ENCODE measurements at regions not wholly inside any gene's neighbourhood (a gene's known extent, or its start where the extent isn't known, plus 50 kb on each side); places are given as distances from the start of the nearest gene placed in this dataset.

DNA sequence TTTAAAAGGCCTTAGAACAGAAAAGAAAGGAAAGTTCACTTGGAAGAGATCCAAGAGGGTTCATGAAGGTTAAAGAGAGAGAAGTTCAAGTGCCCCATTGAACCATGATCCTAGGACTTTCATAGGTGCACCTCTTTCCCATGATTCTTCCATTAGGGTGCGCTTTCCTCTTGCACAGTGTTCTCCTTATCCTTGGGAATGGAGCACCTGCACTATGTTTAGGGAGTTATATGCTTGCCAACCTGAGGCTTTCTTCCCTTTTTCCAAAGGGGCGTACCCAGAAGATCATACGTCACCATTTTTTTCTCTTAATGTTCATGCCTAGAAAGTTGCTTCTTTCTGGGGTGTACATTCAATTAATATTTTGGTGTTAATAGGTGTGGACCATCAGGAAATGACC lies 908.0 kb upstream of the SORCS1 start:
- Mint-ChIP-seq H3K27ac (no peak overlapping the region), H3K9me3 (ENCODE audit: insufficient read depth) (no peaks in the 10 kb centered on the region), H3K27me3 (ENCODE audit: low read depth) (no peaks in the 10 kb centered on the region), H3K4me1 (ENCODE audit: low read depth) (no peaks in the 10 kb centered on the region), H3K36me3 (ENCODE audit: low read depth) (no peaks in the 10 kb centered on the region), H3K4me3 (no peak overlapping the region)
- ChIA-PET POLR2A (no interaction called here), CTCF (no interaction called here)
- no peak for ATAC-seq
- no peak for DNase-seq

DNA sequence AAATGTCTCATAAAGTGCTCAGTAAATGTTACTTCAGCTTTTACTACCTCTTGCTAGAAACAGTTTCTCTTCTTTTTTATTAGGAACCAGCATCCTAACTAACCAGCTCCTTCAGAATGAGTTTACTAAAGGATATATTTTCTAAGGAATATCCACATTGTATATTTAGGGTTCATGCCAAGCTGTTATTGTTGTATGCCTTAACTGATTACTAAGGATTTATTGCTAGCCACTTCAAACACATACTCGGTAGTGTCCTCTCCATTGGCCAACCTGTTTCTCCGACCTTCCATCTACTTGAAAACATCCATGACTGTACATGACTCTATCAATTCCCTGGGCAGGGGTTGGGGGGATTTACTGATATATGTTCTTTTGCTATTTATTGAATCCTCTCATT lies 906.3 kb upstream of the SORCS1 start:
- no peak overlapping the region for H3K4me3 Mint-ChIP-seq
- DNase-seq = no peak
- H3K4me1 Mint-ChIP-seq (ENCODE audit: low read depth) = no peaks in the 10 kb centered on the region
- H3K9me3 Mint-ChIP-seq (ENCODE audit: insufficient read depth) = peaks cover under 1% of the 10 kb centered on the region
- no peak overlapping the region for H3K27ac Mint-ChIP-seq
- H3K36me3 Mint-ChIP-seq (ENCODE audit: low read depth) = no peaks in the 10 kb centered on the region
- POLR2A ChIA-PET = no interaction called here
- CTCF ChIA-PET = no interaction called here
- no peak for ATAC-seq
- no peaks in the 10 kb centered on the region for H3K27me3 Mint-ChIP-seq (ENCODE audit: low read depth)

DNA sequence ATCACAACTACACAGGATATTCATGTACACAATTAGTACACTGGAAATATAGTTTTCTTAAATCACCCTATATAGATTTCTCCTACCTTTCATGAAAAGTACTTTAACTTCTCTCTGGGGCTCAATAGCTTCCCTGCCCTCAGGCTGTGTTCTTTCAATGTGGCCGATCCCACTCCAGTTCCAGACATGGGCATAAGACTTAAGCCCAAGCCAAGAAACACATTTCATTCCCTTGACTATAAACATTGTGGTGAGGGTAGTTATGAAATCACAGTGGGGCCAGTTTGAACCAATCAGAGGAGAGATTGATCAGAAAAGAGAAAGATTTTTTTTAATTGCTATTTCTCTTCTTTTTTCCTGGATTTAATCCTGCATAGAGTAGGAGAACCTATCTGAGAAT lies 904.6 kb upstream of the SORCS1 start:
- Mint-ChIP-seq H3K4me3 (no peak overlapping the region), H3K4me1 (ENCODE audit: low read depth) (no peaks in the 10 kb centered on the region), H3K27me3 (ENCODE audit: low read depth) (no peaks in the 10 kb centered on the region), H3K36me3 (ENCODE audit: low read depth) (no peaks in the 10 kb centered on the region), H3K9me3 (ENCODE audit: insufficient read depth) (peaks cover 9% of the 10 kb centered on the region), H3K27ac (no peak overlapping the region)
- ATAC-seq = no peak
- no peak for DNase-seq
- POLR2A ChIA-PET = no interaction called here
- CTCF ChIA-PET = no interaction called here

DNA sequence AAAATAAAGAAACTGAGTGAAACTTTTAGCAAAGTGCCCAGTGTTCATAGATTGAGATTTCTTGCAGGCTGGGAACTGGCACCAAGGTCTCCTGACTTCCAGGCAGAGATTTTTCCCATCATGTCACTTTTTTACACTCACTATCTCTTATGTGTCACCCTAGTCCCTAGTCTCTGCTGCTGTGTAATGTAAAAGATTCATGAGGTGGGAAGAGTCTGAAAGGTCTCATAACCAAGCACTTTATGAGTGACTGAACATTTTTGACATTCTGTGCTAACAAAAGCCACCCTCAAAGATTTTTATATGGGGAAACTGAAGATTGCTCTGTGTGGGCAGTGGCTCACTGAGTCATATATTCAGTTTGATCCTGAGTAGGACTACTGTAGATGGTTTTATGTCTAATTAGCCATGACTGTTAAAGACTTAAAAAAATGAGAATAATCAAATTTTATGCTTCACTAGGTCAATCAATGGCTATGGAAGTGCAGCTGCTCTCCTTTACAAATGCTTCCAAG lies 900.3 kb upstream of the SORCS1 start:
- Mint-ChIP-seq H3K36me3 (ENCODE audit: low read depth) (no peaks in the 10 kb centered on the region), H3K27ac (no peak overlapping the region), H3K4me3 (no peak overlapping the region), H3K4me1 (ENCODE audit: low read depth) (no peaks in the 10 kb centered on the region), H3K27me3 (ENCODE audit: low read depth) (no peaks in the 10 kb centered on the region), H3K9me3 (ENCODE audit: insufficient read depth) (peaks cover 16% of the 10 kb centered on the region)
- ATAC-seq (no peak), DNase-seq (no peak)
- POLR2A ChIA-PET = no interaction called here
- CTCF ChIA-PET = no interaction called here

DNA sequence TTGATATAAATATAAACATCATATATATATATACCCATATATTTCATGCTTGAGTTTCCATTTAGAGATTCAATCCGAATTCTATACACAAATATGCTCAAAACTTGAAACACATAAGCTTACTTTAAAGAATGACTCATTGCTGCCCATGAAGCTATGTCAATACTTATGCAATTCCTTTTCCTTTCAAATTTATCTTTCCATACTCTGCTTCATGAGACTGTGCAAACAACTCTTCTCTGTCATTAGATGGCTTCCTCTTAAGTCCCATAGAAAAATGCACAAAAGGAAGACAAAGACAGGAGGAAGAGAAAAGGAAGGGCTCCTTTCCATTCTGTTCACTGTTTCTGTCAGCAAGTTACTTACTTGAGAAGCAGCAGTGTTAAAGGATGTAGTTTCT lies 895.7 kb upstream of the SORCS1 start:
- Mint-ChIP-seq H3K27me3 (ENCODE audit: low read depth) (no peaks in the 10 kb centered on the region), H3K4me1 (ENCODE audit: low read depth) (no peaks in the 10 kb centered on the region), H3K27ac (no peak overlapping the region), H3K36me3 (ENCODE audit: low read depth) (no peaks in the 10 kb centered on the region), H3K4me3 (no peak overlapping the region), H3K9me3 (ENCODE audit: insufficient read depth) (peaks cover 10% of the 10 kb centered on the region)
- POLR2A ChIA-PET = interaction anchor here (0.7 kb wide), 1 partner anchor 1879 kb away, joined by 3 read pairs; no protein-coding TSS in a partner anchor
- no peak for ATAC-seq
- CTCF ChIA-PET = no interaction called here
- no peak for DNase-seq

DNA sequence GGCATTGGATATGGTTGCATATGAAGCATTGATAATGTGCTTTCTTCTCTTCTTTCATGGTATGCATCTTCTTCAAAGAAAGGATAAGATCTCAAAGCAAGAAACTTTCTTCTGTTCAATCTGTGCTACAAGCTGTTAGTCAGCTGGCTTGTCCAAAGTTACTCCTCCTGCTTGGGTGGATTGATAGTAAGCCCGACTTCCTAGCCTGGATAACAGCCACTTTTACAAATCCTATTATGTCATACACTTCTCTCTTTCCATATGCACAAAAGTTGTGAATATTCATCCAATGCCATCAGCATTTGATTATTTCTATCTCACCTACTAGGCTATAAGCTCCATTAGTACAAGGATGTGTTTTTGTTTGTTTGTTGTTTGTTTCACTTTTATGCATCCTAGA lies 891.0 kb upstream of the SORCS1 start:
- DNase-seq (no peak), ATAC-seq (no peak)
- CTCF ChIA-PET = no interaction called here
- H3K27me3 Mint-ChIP-seq (ENCODE audit: low read depth) = no peaks in the 10 kb centered on the region
- H3K4me3 Mint-ChIP-seq = no peak overlapping the region
- H3K27ac Mint-ChIP-seq = no peak overlapping the region
- H3K36me3 Mint-ChIP-seq (ENCODE audit: low read depth) = no peaks in the 10 kb centered on the region
- H3K9me3 Mint-ChIP-seq (ENCODE audit: insufficient read depth) = peaks cover 4% of the 10 kb centered on the region
- no peaks in the 10 kb centered on the region for H3K4me1 Mint-ChIP-seq (ENCODE audit: low read depth)
- POLR2A ChIA-PET = no interaction called here

DNA sequence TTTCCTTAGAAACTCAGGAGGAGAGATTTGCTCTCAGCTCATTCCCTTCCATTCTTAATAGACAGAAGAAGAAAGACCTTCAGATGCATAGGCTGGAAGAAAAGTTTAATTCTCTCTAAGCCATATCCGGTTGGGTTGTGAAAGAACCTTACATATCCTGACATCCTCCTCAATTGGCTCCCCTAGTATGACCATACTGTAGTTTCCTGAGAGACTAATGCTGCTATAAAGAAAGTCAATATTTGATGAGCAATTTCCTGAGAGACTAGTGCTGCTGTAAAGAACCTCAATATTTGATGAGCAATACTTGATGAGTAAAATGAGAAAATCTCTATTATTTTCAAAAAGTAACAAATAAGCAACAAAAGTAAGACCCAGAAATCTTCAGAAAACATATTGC lies 888.5 kb upstream of the SORCS1 start:
- H3K4me1 Mint-ChIP-seq (ENCODE audit: low read depth) = no peaks in the 10 kb centered on the region
- no peaks in the 10 kb centered on the region for H3K36me3 Mint-ChIP-seq (ENCODE audit: low read depth)
- ChIA-PET POLR2A (no interaction called here), CTCF (no interaction called here)
- no peaks in the 10 kb centered on the region for H3K27me3 Mint-ChIP-seq (ENCODE audit: low read depth)
- H3K9me3 Mint-ChIP-seq (ENCODE audit: insufficient read depth) = peaks cover 13% of the 10 kb centered on the region
- ATAC-seq (no peak), DNase-seq (no peak)
- no peak overlapping the region for H3K4me3 Mint-ChIP-seq
- no peak overlapping the region for H3K27ac Mint-ChIP-seq

DNA sequence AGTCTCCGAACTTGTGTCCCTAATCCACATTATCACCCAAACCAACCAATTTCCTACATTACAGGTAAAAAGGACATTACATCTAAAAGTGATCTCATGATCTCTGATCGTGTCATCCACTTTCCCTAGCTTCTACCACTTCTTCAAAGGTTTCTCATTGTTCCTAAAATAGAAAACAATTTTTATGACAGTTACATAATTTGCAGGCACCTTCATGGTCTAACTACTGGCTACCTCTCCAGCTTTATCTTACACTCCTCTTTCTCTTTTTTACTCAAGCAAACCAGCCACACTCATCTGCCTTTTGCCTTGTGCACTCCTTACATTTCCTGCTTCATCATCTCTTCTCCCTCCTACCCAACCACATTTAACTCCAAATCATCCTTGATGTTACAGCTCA lies 886.7 kb upstream of the SORCS1 start:
- no peak for DNase-seq
- Mint-ChIP-seq H3K9me3 (ENCODE audit: insufficient read depth) (peaks cover 15% of the 10 kb centered on the region), H3K4me1 (ENCODE audit: low read depth) (no peaks in the 10 kb centered on the region), H3K27ac (no peak overlapping the region), H3K36me3 (ENCODE audit: low read depth) (no peaks in the 10 kb centered on the region), H3K27me3 (ENCODE audit: low read depth) (no peaks in the 10 kb centered on the region), H3K4me3 (no peak overlapping the region)
- ATAC-seq = no peak
- ChIA-PET CTCF (no interaction called here), POLR2A (no interaction called here)

DNA sequence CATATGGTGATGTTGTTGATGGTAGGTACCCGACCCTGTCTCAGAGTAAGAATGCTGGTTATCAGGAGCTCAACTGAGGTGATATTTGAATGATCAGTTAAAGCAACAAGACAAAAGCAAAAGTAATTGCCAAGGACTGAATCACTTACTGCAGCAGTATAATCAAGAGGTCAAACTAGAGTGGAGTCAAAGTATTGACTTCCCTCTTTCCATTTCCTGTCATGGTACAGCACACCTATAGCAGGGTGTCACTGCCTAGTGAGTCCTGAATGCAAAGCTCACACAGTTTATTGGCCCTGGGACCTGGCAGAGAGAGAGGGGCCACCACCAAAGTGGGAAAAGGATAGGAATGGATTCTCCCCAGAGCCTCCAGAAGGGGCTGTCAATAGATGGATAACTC lies 886.1 kb upstream of the SORCS1 start:
- Mint-ChIP-seq H3K9me3 (ENCODE audit: insufficient read depth) (peaks cover 20% of the 10 kb centered on the region), H3K27me3 (ENCODE audit: low read depth) (no peaks in the 10 kb centered on the region), H3K4me1 (ENCODE audit: low read depth) (no peaks in the 10 kb centered on the region), H3K36me3 (ENCODE audit: low read depth) (no peaks in the 10 kb centered on the region), H3K27ac (no peak overlapping the region), H3K4me3 (no peak overlapping the region)
- POLR2A ChIA-PET = no interaction called here
- no peak for ATAC-seq
- CTCF ChIA-PET = interaction anchor here (0.7 kb wide), 1 partner anchor 26 kb away, joined by 3 read pairs; no protein-coding TSS in a partner anchor
- DNase-seq = no peak

DNA sequence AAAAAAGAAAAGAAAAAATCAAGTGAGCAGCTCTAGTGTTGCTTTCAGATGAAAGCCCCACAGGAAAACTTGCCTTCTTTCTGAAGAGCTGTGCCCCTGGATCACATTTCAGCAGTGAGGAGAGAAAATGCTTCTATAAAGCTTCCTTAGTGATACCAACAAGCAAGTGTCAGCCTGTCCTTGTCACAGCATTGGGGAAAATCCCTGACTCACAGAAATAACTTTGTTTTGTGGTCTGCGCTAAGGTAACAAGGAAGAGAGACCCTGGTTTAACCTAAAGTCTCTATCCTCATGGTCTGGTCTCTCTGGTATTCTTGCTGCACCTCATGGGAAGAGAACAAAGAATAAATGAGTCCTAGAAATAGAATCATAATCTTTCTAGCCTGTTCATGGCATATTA lies 885.2 kb upstream of the SORCS1 start:
- ATAC-seq (no peak), DNase-seq (no peak)
- POLR2A ChIA-PET = no interaction called here
- H3K27me3 Mint-ChIP-seq (ENCODE audit: low read depth) = no peaks in the 10 kb centered on the region
- H3K9me3 Mint-ChIP-seq (ENCODE audit: insufficient read depth) = peaks cover 20% of the 10 kb centered on the region
- H3K27ac Mint-ChIP-seq = no peak overlapping the region
- no peaks in the 10 kb centered on the region for H3K36me3 Mint-ChIP-seq (ENCODE audit: low read depth)
- CTCF ChIA-PET = no interaction called here
- no peak overlapping the region for H3K4me3 Mint-ChIP-seq
- H3K4me1 Mint-ChIP-seq (ENCODE audit: low read depth) = no peaks in the 10 kb centered on the region

DNA sequence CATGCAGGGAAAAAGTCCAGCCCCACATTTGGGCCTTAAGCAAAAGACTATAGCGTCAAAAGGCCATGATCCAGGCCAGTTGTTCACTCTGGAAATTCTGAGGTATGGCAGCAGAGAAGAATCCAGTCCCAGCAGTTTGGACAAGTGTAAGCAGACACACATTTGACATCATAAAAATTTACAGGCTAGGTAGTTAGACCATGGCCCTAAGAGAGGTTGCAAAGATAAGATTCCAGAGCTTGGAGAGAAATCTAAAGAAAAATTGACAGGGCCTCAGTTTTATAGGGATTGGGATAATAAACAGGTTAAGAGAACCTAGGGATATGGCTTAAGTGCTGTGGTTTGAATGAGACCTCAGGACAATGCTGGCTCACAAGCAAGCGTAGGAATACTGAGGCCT lies 884.4 kb upstream of the SORCS1 start:
- Mint-ChIP-seq H3K27ac (no peak overlapping the region), H3K4me1 (ENCODE audit: low read depth) (no peaks in the 10 kb centered on the region), H3K9me3 (ENCODE audit: insufficient read depth) (peaks cover 18% of the 10 kb centered on the region), H3K36me3 (ENCODE audit: low read depth) (no peaks in the 10 kb centered on the region), H3K27me3 (ENCODE audit: low read depth) (no peaks in the 10 kb centered on the region), H3K4me3 (no peak overlapping the region)
- ATAC-seq (no peak), DNase-seq (no peak)
- POLR2A ChIA-PET = no interaction called here
- CTCF ChIA-PET = no interaction called here

DNA sequence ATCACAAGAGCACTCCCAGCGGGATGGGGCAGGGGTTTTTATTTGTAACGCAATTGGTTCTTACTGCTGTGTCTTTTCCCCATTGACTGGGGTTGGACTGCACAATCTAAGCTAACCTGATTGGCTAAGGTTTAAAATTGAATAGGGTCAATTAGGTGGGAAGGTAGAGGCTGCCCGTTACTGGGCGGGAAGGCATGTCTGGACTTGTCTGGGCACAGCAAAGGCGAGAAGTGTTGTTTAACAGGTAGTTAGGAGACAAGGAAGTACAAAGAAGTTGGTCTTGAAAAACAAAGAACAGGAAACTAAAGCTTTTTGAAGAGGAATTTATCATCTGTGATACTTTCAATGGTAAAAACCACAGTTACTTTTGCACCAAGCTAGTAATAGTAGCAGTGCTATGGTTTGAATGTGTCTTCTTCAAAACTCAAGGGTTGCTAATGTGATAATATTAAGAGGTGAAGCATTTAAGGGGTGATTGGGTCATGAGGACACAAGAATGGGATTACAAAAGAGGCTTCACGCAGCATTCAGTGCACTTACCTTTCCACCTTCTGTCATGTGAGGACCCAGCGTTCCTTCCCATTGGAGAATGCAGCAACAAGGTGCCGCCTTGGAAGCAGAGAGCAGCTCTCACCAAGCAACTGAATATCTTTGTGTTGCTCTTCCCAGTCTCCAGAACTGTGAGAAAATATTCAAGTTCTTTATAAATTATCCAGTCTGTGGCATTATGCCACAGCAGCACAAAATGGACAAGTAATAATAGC lies 875.5 kb upstream of the SORCS1 start:
- DNase-seq (no peak), ATAC-seq (no peak)
- POLR2A ChIA-PET = no interaction called here
- Mint-ChIP-seq H3K4me3 (no peak overlapping the region), H3K4me1 (ENCODE audit: low read depth) (no peaks in the 10 kb centered on the region), H3K27me3 (ENCODE audit: low read depth) (no peaks in the 10 kb centered on the region), H3K36me3 (ENCODE audit: low read depth) (no peaks in the 10 kb centered on the region), H3K9me3 (ENCODE audit: insufficient read depth) (peaks cover 5% of the 10 kb centered on the region), H3K27ac (no peak overlapping the region)
- CTCF ChIA-PET = no interaction called here

DNA sequence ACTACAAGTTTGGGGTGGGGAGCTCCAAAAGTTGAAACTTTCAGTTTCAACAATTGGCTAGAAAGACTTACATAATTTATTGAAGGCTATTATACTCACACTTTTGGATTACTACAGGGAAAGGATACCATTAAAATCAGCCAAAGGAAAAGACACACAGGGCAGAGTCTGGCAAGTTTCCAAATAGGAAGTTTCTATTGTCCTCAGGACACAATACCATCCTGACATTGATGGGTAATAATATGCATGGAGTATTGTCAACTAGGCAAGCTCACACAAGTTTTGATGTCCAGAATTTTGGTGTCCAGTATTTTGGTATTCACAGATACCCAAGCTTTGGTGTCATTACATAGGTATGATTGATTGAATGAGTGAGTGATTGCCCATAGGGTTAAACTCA lies 872.6 kb upstream of the SORCS1 start:
- H3K27ac Mint-ChIP-seq = no peak overlapping the region
- ChIA-PET CTCF (no interaction called here), POLR2A (no interaction called here)
- no peak overlapping the region for H3K4me3 Mint-ChIP-seq
- no peaks in the 10 kb centered on the region for H3K27me3 Mint-ChIP-seq (ENCODE audit: low read depth)
- peaks cover 5% of the 10 kb centered on the region for H3K9me3 Mint-ChIP-seq (ENCODE audit: insufficient read depth)
- ATAC-seq = no peak
- DNase-seq = no peak
- no peaks in the 10 kb centered on the region for H3K4me1 Mint-ChIP-seq (ENCODE audit: low read depth)
- H3K36me3 Mint-ChIP-seq (ENCODE audit: low read depth) = no peaks in the 10 kb centered on the region

All from activated CD8-positive, alpha-beta T cell treated with anti-CD3 and anti-CD28 coated beads, Interleukin-2, amount 10 ng/mL, durations not matched to agents 7 days and 5 days (primary cell).